ENCODE measurements at regions not wholly inside any gene's neighbourhood (a gene's known extent, or its start where the extent isn't known, plus 50 kb on each side); places are given as distances from the start of the nearest gene placed in this dataset.
"Not testable (repeated sequence)": the region's sequence is repeated elsewhere in the genome, so short reads cannot be mapped to it uniquely, and the experiment has no call there.

GRCh38 chr2:8422450-8422800 lies 259.4 kb upstream of the ID2 start:
- DNase-seq (ENCODE audit: low read depth in 2 of 2) = no peak

- DNase-seq (ENCODE audit: low read depth in 2 of 2) = no peak
Measured at GRCh38 chr2:8424997-8425900, 256.6 kb upstream of the ID2 start.

GRCh38 chr2:8426550-8426949 lies 255.3 kb upstream of the ID2 start:
- DNase-seq (ENCODE audit: low read depth in 2 of 2) = no peak

GRCh38 chr2:8427211-8427610 lies 254.6 kb upstream of the ID2 start:
- DNase-seq (ENCODE audit: low read depth in 2 of 2) = no peak

- no peak for DNase-seq (ENCODE audit: low read depth in 2 of 2)
Measured at GRCh38 chr2:8430628-8431027, 251.2 kb upstream of the ID2 start.

GRCh38 chr2:8431446-8432125 lies 250.3 kb upstream of the ID2 start:
- DNase-seq (ENCODE audit: low read depth in 2 of 2) = no peak

DNA sequence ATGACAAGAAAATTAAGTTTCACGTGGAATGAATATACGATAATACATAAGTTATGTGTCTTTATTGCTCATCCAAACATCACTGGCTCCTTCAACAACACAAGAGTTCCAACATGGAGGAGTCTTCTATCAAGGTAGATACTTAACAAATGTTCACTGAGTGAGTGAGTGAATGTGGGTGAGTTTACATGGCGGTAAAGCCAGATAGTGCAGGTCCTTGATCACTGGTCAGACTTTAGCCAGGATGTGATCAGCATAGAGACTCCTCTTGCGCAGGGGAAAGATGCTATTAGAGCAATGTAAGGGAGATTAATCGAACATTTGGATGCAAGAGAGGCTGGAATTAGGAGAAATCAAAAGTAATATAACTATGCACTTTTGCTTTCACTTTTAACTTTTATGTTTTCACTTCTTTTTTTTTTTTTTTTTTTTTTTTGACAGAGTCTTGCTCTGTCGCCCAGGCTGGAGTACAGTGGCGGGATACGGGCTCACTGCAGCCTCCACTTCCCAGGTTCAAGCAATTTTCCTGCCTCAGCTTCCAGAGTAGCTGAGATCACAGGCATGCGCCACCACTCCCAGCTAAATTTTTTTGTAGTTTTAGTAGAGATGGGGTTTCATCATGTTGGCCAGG lies 249.0 kb upstream of the ID2 start:
- no peak for DNase-seq (ENCODE audit: low read depth in 2 of 2)

DNA sequence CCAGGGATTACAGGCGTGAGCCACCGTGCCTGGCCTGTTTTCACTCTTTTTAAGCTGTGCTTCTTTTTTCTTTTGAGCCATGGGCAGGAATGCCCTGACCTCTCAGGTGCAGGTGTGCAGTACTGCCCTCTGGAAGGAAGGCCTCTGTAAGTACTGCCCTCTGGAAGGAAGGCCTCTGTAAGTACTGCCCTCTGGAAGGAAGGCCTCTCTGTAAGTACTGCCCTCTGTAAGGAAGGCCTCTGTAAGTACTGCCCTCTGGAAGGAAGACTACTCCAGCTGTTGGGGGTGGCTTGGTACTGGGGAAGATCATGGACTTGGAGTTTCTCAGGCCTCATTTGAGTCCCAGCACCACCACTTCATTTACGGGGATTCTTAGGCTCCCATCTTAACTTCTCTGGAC lies 248.5 kb upstream of the ID2 start:
- no peak for DNase-seq (ENCODE audit: low read depth in 2 of 2)

DNA sequence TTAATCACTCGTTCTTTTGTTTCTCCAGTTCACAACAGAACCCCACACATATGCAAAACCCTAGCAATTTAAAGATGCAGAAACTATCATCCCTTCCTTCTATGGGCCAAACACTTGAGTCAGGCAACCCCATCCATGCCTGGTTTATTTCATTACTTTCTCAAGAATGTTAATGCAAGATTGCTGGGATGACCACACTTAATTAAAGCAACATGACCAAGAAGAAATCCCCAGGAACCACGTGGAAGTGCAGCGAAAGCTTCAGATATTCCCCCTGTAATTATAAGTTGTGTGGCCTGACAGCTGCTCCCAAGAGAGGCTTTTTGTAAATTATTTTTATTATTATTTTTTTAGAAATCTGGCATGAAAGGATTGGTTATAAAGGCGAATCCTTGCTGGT lies 246.2 kb upstream of the ID2 start:
- no peak for DNase-seq (ENCODE audit: low read depth in 2 of 2)

GRCh38 chr2:8436585-8436984 lies 245.3 kb upstream of the ID2 start:
- no peak for DNase-seq (ENCODE audit: low read depth in 2 of 2)

- no peak for DNase-seq (ENCODE audit: low read depth in 2 of 2)
Measured at GRCh38 chr2:8437228-8437948, 244.5 kb upstream of the ID2 start.

DNA sequence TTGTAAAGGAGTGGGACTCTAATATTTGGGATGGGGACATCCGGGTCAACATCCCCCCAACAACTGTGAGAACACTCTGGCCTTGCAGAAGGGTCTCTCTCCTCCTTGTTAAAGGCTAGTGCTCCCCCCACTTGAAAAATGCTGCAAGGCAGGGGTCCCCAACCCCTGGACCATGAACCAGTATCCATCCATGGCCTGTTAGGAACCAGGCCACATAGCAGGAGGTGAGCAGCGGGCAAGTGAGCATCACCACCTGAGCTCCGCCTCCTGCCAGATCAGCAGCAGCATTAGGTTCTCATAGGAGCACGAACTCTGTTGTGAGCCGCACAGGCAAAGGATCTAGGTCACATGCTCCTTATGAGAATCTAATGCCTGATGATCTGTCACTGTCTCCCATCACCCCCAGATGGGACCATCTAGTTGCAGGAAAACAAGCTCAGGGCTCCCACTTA lies 243.9 kb upstream of the ID2 start:
- DNase-seq (ENCODE audit: low read depth in 2 of 2) = no peak

- DNase-seq (ENCODE audit: low read depth in 2 of 2) = no peak
Measured at GRCh38 chr2:8438476-8438875, 243.4 kb upstream of the ID2 start.

- no peak for DNase-seq (ENCODE audit: low read depth in 2 of 2)
Measured at GRCh38 chr2:8438996-8439395, 242.9 kb upstream of the ID2 start.

- no peak for DNase-seq (ENCODE audit: low read depth in 2 of 2)
Measured at GRCh38 chr2:8440029-8440778, 241.7 kb upstream of the ID2 start.

DNA sequence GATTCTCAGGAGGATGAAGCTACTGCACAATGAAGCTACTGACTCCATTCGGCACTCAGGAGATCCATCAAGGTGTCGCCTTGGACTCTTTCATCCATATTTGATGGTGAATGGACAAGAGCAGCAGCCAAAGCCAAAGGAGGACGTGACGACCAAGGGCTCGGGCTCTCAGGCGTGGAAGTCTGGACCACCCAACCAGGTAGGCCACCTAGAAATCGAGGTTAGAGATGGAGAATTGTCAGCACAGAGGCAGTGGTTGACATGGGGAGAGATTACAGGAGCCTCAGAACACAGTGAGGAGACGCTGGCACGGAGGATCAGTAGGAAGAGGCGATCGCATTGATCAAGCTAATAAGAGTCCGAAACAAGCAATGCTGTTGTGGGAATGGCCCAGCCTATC lies 240.5 kb upstream of the ID2 start:
- DNase-seq (ENCODE audit: low read depth in 2 of 2) = no peak

DNA sequence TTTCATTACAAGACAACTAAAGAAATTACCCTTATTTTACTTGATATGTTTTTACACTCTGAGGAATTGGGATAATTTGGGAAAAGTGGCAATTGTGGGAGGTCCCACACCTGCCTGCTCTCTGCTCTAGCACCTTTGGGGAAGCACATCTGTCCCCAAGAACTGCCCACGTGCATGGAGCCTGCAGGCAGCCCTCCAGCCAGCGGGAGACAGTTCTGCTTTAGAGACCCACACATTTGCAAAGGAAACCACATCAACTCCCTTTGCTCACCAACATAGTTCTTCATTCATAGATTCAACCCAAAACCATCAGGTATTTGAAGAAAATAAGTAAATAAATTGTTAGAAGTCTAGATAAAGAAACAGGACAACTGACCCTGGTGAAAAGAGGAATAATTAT lies 239.9 kb upstream of the ID2 start:
- DNase-seq (ENCODE audit: low read depth in 2 of 2) = no peak

GRCh38 chr2:8442833-8443486 lies 238.9 kb upstream of the ID2 start:
- DNase-seq (ENCODE audit: low read depth in 2 of 2) = no peak

DNA sequence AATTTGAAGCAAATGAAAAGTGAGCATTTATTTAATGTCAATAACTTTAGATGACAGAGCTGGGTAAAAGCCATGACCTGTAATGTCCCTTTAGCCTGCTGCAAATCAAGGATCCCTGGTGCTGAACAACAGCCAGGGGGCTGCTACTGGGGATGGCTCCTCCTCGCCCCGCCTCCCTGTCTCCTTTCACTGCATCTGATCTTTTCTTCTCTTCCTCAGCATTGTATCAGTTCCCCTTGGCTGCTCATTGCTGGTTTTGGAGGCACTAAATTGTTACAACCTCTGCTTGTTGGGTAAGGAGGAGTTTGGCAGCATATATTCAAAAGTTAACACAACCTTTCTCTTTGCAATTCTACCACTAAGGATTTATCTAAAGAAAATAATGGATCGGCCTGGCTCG lies 236.3 kb upstream of the ID2 start:
- DNase-seq (ENCODE audit: low read depth in 2 of 2) = no peak

DNA sequence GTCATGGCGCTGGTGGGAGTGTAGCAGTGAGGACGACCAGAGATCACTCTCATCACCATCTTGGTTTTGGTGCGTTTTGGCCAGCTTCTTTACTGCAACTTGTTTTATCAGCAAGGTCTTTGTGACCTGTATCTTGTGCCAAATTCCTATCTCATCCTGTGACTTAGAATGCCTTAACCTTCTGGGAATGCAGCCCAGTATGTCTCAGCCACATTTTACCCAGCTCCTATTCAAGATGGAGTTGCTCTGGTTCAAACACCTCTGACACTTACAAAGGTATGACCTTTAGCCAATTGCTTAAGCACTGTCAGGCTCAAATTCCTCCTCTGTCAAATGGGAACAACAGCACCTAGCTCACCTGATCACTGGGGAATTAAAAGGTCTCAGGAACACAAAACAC lies 235.1 kb upstream of the ID2 start:
- not testable (repeated sequence) for DNase-seq (ENCODE audit: low read depth in 2 of 2)
